DMS153 treated with DMSO at 0.1 percent for 48 hours (cell line): ENCODE measurements at regions not wholly inside any gene's neighbourhood (a gene's known extent, or its start where the extent isn't known, plus 50 kb on each side); places are given as distances from the start of the nearest gene placed in this dataset.

Experiments used
- DNase-seq: peaks from one replicate; lab custom pipeline; 2025; ENCODE audit not compliant: unreplicated experiment; lab: John Stamatoyannopoulos, UW

GRCh38 chr6:93970684-93971083 is 551.3 kb upstream of the EPHA7 start:
- no peak for DNase-seq

GRCh38 chr6:93968126-93968525 is 548.8 kb upstream of the EPHA7 start:
- no peak for DNase-seq

- no peak for DNase-seq
Observed at GRCh38 chr6:93964926-93965325, 545.6 kb upstream of the EPHA7 start.

GRCh38 chr6:93964321-93964720 is 545.0 kb upstream of the EPHA7 start:
- DNase-seq: no peak

GRCh38 chr6:93962566-93962965 is 543.2 kb upstream of the EPHA7 start:
- no peak for DNase-seq

- no peak for DNase-seq
Observed at GRCh38 chr6:93954584-93954983, 535.2 kb upstream of the EPHA7 start.

- no peak for DNase-seq
Observed at GRCh38 chr6:93943661-93944060, 524.3 kb upstream of the EPHA7 start.

GRCh38 chr6:93940381-93940780 is 521.0 kb upstream of the EPHA7 start:
- no peak for DNase-seq

- DNase-seq: no peak
Observed at GRCh38 chr6:93932175-93932574, 512.8 kb upstream of the EPHA7 start.

GRCh38 chr6:93927731-93928130 is 508.4 kb upstream of the EPHA7 start:
- DNase-seq: no peak

- no peak for DNase-seq
Observed at GRCh38 chr6:93919365-93919764, 500.0 kb upstream of the EPHA7 start.

- DNase-seq: no peak
Observed at GRCh38 chr6:93918258-93918657, 498.9 kb upstream of the EPHA7 start.

GRCh38 chr6:93917216-93917615 is 497.9 kb upstream of the EPHA7 start:
- DNase-seq: no peak

GRCh38 chr6:93916716-93917115 is 497.4 kb upstream of the EPHA7 start:
- DNase-seq: no peak

- no peak for DNase-seq
Observed at GRCh38 chr6:93915961-93916360, 496.6 kb upstream of the EPHA7 start.

- no peak for DNase-seq
Observed at GRCh38 chr6:93902517-93902916, 483.2 kb upstream of the EPHA7 start.

GRCh38 chr6:93900142-93900541 is 480.8 kb upstream of the EPHA7 start:
- DNase-seq: no peak

- DNase-seq: no peak
Observed at GRCh38 chr6:93896081-93896480, 476.7 kb upstream of the EPHA7 start.

- DNase-seq: no peak
Observed at GRCh38 chr6:93894521-93894920, 475.2 kb upstream of the EPHA7 start.

- no peak for DNase-seq
Observed at GRCh38 chr6:93889713-93890112, 470.4 kb upstream of the EPHA7 start.

- no peak for DNase-seq
Observed at GRCh38 chr6:93886416-93886815, 467.1 kb upstream of the EPHA7 start.

GRCh38 chr6:93859971-93860370 is 440.6 kb upstream of the EPHA7 start:
- DNase-seq: no peak

GRCh38 chr6:93858213-93858612 is 438.9 kb upstream of the EPHA7 start:
- no peak for DNase-seq

- DNase-seq: no peak
Observed at GRCh38 chr6:93849857-93850256, 430.5 kb upstream of the EPHA7 start.
